Endothelial cell of umbilical vein (primary cell): ENCODE measurements at regions not wholly inside any gene's neighbourhood (a gene's known extent, or its start where the extent isn't known, plus 50 kb on each side); places are given as distances from the start of the nearest gene placed in this dataset.

Source experiments
- BruUV-seq: library from RNA; stranded (reverse); fragments of 400-500 nt; replicated peaks from 2 replicates; lab custom pipeline; 2021; lab: Mats Ljungman, UMichigan
- CTCF ChIA-PET: fragments of 300-600, 350-600 bp; sonication (Branson Sonifier 250); formaldehyde crosslinking; loops from one replicate; lab custom pipeline; 2021; ENCODE audit warnings: antibody characterized with exemption, inconsistent platforms; lab: Charles Lee
- POLR2A ChIA-PET: fragments of 300-600, 350-600 bp; sonication (Branson Sonifier 250); formaldehyde crosslinking; loops from one replicate; lab custom pipeline; 2021; ENCODE audit warnings: antibody characterized with exemption, inconsistent platforms; lab: Charles Lee
- DNase-seq: peaks from one replicate; pipeline ENCODE4 v3.0.0-alpha.2; 2011; ENCODE audit warnings: low read depth, low spot score
- FAIRE-seq: peaks from 2 replicates; lab custom pipeline; 2011; peaks lifted over from hg19 to GRCh38; lab: Jason Lieb, UNC
- H2AFZ ChIP-seq: 2 replicates; pipeline ENCODE4 v1.6.0; 2012; ENCODE audit warnings: low read depth, low read length, control low read depth, inconsistent platforms
- H3K27ac ChIP-seq: 2 replicates; pipeline ENCODE4 v1.5.1; 2011; ENCODE audit warnings: low read depth, mild to moderate bottlenecking, control low read depth, low read length, moderate library complexity; ENCODE audit not compliant: insufficient read depth
- H3K27me3 ChIP-seq, 2 experiments: 2 replicates each; pipeline versions ENCODE4 v1.6.0 to v1.6.1; 2011; ENCODE audit warnings: low read length in 2 of 2, mixed read lengths in 1 of 2; ENCODE audit not compliant: control insufficient read depth in 2 of 2, insufficient read depth in 2 of 2
- H3K36me3 ChIP-seq, 2 experiments: 2 replicates in 1 of 2; 3 replicates in 1 of 2; pipeline ENCODE4 v1.5.1; 2011; ENCODE audit warnings: low read length in 2 of 2, mild to moderate bottlenecking in 1 of 2, moderate library complexity in 1 of 2; ENCODE audit not compliant: control insufficient read depth in 2 of 2, insufficient read depth in 2 of 2; ENCODE audit errors: extremely low read depth in 1 of 2
- H3K4me1 ChIP-seq: 3 replicates; pipeline ENCODE4 v1.5.1; 2011; ENCODE audit warnings: mild to moderate bottlenecking, low read length; ENCODE audit not compliant: control insufficient read depth, insufficient read depth; ENCODE audit errors: extremely low read depth
- H3K4me2 ChIP-seq: 2 replicates; pipeline ENCODE4 v1.6.1; 2011; ENCODE audit warnings: low read length, control low read depth, mixed read lengths; ENCODE audit not compliant: insufficient read depth
- H3K4me3 ChIP-seq, 3 experiments: fragments of 200-600 bp in 1 of 3; sonication (generic), shearing (Covaris generic) in 1 of 3; replicated peaks in 1 of 3; 2 replicates each; pipeline ENCODE4 v1.5.1; 2011 to 2016; ENCODE audit warnings: control low read depth in 3 of 3, low read length in 3 of 3, mild to moderate bottlenecking in 2 of 3, inconsistent platforms in 1 of 3, low read depth in 1 of 3, moderate library complexity in 1 of 3; ENCODE audit not compliant: insufficient read depth in 1 of 3
- H3K79me2 ChIP-seq: 2 replicates; pipeline ENCODE4 v1.6.0; 2012; ENCODE audit warnings: low read length, inconsistent platforms; ENCODE audit not compliant: control insufficient read depth, insufficient read depth
- H3K9ac ChIP-seq: replicated peaks from 2 replicates; pipeline ENCODE3; 2011; ENCODE audit warnings: low read length, control low read depth; ENCODE audit not compliant: insufficient read depth; ENCODE audit errors: extremely low read depth
- H3K9me1 ChIP-seq: replicated peaks from 3 replicates; pipeline ENCODE4 v1.6.0; 2011; ENCODE audit warnings: mild to moderate bottlenecking, low read length; ENCODE audit not compliant: control insufficient read depth, insufficient read depth; ENCODE audit errors: extremely low read depth
- H3K9me3 ChIP-seq: replicated peaks from 2 replicates; pipeline ENCODE4 v1.5.1; 2012; ENCODE audit warnings: low read length, inconsistent platforms; ENCODE audit not compliant: control insufficient read depth, insufficient read depth
- H4K20me1 ChIP-seq: replicated peaks from 2 replicates; pipeline ENCODE3; 2011; ENCODE audit warnings: mild to moderate bottlenecking, low read length; ENCODE audit not compliant: control insufficient read depth, insufficient read depth; ENCODE audit errors: extremely low read depth
- CTCF ChIP-seq, 2 donors: IDR thresholded peaks; 1 replicate in 1 of 2; 2 replicates in 1 of 2; pipeline ENCODE4 v1.5.1; 2011; ENCODE audit warnings: low read length in 2 of 2, mild to moderate bottlenecking in 2 of 2, moderate library complexity in 2 of 2, control low read depth in 1 of 2, inconsistent platforms in 1 of 2, low read depth in 1 of 2; ENCODE audit not compliant: insufficient read depth in 1 of 2; ENCODE audit errors: extremely low read depth in 1 of 2
- EZH2 ChIP-seq: IDR thresholded peaks from 2 replicates; pipeline ENCODE4 v1.6.1; 2012; ENCODE audit warnings: borderline replicate concordance, low read depth, mild to moderate bottlenecking, moderate library complexity, low read length, inconsistent platforms; ENCODE audit not compliant: severe bottlenecking
- FOS ChIP-seq: IDR thresholded peaks from 2 replicates; pipeline ENCODE4 v1.6.1; 2011; ENCODE audit warnings: mild to moderate bottlenecking, low read length, moderate library complexity, borderline replicate concordance; ENCODE audit not compliant: insufficient read depth
- GATA2 ChIP-seq: IDR thresholded peaks from 2 replicates; pipeline ENCODE4 v1.7.0; 2011; ENCODE audit warnings: low read depth, mild to moderate bottlenecking, moderate library complexity, mixed read lengths, low read length; ENCODE audit not compliant: insufficient read length, insufficient read depth
- JUN ChIP-seq: IDR thresholded peaks from 2 replicates; pipeline ENCODE4 v1.6.1; 2011; ENCODE audit warnings: borderline replicate concordance, low read depth; ENCODE audit not compliant: insufficient read length, insufficient read depth
- MAX ChIP-seq: IDR thresholded peaks from 2 replicates; pipeline ENCODE4 v1.6.1; 2011; ENCODE audit not compliant: insufficient read depth, insufficient read length
- MYC ChIP-seq: IDR thresholded peaks from one replicate; pipeline ENCODE4 v1.6.1; 2011; ENCODE audit warnings: mild to moderate bottlenecking, low read depth, low read length
- POLR2A ChIP-seq: IDR thresholded peaks from 2 replicates; pipeline ENCODE4 v1.6.1; 2012; ENCODE audit warnings: low read depth, mild to moderate bottlenecking, control low read depth, low read length
- POLR2AphosphoS5 ChIP-seq: IDR thresholded peaks from 2 replicates; pipeline ENCODE4 v1.6.1; 2012; ENCODE audit warnings: low read depth, mild to moderate bottlenecking, control low read depth, low read length, moderate library complexity; ENCODE audit not compliant: insufficient read depth
- dilution Hi-C: fragments of 300-500 bp; cut with MboI; formaldehyde crosslinking; loops from one replicate; pipeline ENCODE4 v1.15.0; 2019; ENCODE audit warnings: low sequenced_read_pairs; ENCODE audit not compliant: extremely low pct_ligation_motif_present
- intact Hi-C: fragments of 100-400 bp; cut with micrococcal nuclease; formaldehyde crosslinking; loops from one replicate; pipeline ENCODE4 v1.10.0; 2022

- H3K36me3 ChIP-seq = no peaks in the 10 kb centered on the region
- no peaks in the 10 kb centered on the region for H3K4me1 ChIP-seq
- no TSS peak for BruUV-seq
- dilution Hi-C loops = no loop called here
- ChIA-PET CTCF (no interaction called here), POLR2A (no interaction called here)
- no peak overlapping the region for H3K4me2 ChIP-seq
- intact Hi-C loops = no loop called here
- TF ChIP-seq MYC = no peak
- no peak for TF ChIP-seq JUN
- no peak for TF ChIP-seq MAX
- no peak for TF ChIP-seq POLR2AphosphoS5
- TF ChIP-seq GATA2 = no peak
- no peak for TF ChIP-seq EZH2
- TF ChIP-seq POLR2A = no peak
- TF ChIP-seq FOS = no peak
- TF ChIP-seq CTCF (IDR thresholded peaks at IDR 0.05; ENCODE audit: extremely low read depth in 1 of 2, insufficient read depth in 1 of 2, low read depth in 1 of 2, low read length in 2 of 2) = no peak
- H3K27me3 ChIP-seq = no peaks in the 10 kb centered on the region
- no peaks in the 10 kb centered on the region for H4K20me1 ChIP-seq
- H3K27ac ChIP-seq = no peak overlapping the region
- H3K9me1 ChIP-seq = no peaks in the 10 kb centered on the region
- DNase-seq = no peak
- H2AFZ ChIP-seq = no peak overlapping the region
- no peaks in the 10 kb centered on the region for H3K9me3 ChIP-seq
- H3K79me2 ChIP-seq = no peaks in the 10 kb centered on the region
- FAIRE-seq = no peak
- no peak overlapping the region for H3K4me3 ChIP-seq
- H3K9ac ChIP-seq = no peak overlapping the region
Observed at GRCh38 chr17:34717092-34717491, 137.7 kb downstream of the TMEM132E start.
